ENCODE measurements at regions not wholly inside any gene's neighbourhood (a gene's known extent, or its start where the extent isn't known, plus 50 kb on each side); places are given as distances from the start of the nearest gene placed in this dataset.

DNA sequence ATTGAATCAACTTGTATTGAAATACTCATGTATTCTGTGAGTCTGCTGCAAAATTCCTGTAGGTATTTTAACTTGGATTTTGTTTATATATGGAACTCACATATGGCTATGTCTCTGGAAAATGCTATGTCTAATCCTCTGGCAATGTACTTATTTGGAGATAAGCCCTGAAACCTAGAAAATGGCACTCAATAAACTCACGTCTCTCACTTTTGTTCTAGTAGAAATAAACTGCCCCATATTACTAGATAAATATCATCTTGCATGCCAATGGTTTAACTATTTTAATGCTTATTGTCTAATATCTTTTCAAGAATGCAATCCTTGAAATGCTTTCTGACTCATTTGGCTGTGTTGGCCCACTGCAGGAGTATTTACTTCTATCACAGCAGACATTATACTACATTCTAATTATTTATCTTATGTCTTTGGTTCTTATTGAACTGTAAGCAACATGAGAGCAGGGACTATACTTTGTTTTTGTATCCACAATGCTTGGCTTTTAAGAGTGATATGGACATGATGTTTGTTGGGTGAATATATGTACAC lies 292.2 kb upstream of the RSPO3 start:
- H3K36me3 ChIP-seq = no peaks in the 10 kb centered on the region
- no peak for TF ChIP-seq CTCF (IDR thresholded peaks at IDR 0.05; ENCODE audit: low read depth, low read length)
- no peak overlapping the region for H3K4me3 ChIP-seq
- H3K9me3 ChIP-seq (ENCODE audit: low read depth) = no peaks in the 10 kb centered on the region
- H3K27me3 ChIP-seq = no peaks in the 10 kb centered on the region
- no peak for DNase-seq (ENCODE audit: low read depth in 1 of 2, low spot score in 1 of 2)
- H3K27ac ChIP-seq = no peak overlapping the region
- peaks cover 7% of the 10 kb centered on the region for H3K4me1 ChIP-seq (ENCODE audit: low read depth)

DNA sequence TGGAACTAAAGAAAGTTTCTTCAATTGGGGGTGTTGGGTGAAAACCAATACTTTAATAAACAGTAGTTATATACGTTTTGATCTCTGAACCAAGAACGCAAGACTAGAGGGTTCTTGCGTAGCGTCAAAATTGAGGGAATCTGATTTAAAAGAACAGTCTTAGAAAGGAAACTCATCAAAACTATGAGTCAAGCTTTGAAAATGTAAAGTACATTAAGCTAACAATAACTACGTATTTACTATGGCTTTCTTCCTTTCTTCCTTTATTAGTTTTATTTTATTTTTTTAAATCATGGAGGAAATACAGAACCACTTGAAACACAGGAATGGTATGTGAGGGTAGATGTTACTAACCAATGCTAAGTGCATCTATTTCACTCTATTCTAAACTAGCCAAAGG lies 287.0 kb upstream of the RSPO3 start:
- Histone ChIP-seq H3K4me1 (ENCODE audit: low read depth) (peaks cover 14% of the 10 kb centered on the region), H3K36me3 (no peaks in the 10 kb centered on the region), H3K9me3 (ENCODE audit: low read depth) (no peaks in the 10 kb centered on the region), H3K4me3 (no peak overlapping the region), H3K27me3 (no peaks in the 10 kb centered on the region), H3K27ac (no peak overlapping the region)
- no peak for DNase-seq (ENCODE audit: low read depth in 1 of 2, low spot score in 1 of 2)
- TF ChIP-seq CTCF (IDR thresholded peaks at IDR 0.05; ENCODE audit: low read depth, low read length) = no peak

DNA sequence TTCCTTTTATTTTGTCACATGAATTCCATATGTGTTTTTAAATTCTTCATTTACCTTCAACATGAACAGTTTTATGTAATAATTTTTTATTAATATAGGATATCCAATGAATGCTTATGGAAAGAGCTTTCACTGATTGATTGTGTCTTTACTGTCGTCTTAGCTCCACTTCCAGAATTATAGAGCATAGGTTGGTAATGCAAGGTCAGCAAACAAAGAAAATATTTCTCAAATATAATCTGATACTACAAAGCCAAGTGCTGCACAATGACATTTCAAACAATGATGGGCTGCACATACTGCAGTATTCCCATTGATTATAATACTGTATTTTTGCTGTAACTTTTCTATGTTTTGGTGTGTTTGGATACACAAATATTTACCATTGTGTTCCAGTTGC lies 275.7 kb upstream of the RSPO3 start:
- H3K4me3 ChIP-seq = no peak overlapping the region
- no peak overlapping the region for H3K27ac ChIP-seq
- H3K36me3 ChIP-seq = no peaks in the 10 kb centered on the region
- no peak for DNase-seq (ENCODE audit: low read depth in 1 of 2, low spot score in 1 of 2)
- TF ChIP-seq CTCF (IDR thresholded peaks at IDR 0.05; ENCODE audit: low read depth, low read length) = no peak
- no peaks in the 10 kb centered on the region for H3K9me3 ChIP-seq (ENCODE audit: low read depth)
- H3K27me3 ChIP-seq = no peaks in the 10 kb centered on the region
- H3K4me1 ChIP-seq (ENCODE audit: low read depth) = peaks cover 10% of the 10 kb centered on the region

DNA sequence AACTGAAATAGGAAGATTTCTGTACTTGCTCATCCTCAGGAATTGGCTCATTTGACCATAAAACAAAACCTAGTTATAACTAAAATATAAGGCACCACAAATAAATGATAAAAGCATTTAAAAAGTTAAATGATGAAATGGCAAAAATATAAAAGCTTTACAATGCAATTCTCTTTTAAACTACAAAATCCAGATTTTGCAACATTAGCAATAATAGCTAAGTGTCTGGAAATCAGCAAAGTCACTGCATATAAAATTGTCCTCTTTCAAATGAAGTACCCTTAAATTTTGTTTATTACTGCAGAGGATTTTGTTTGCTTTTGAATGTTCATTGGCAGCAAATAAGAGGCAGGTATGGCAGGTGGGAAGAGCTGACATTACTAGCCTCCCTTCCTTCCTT lies 270.4 kb upstream of the RSPO3 start:
- H3K27me3 ChIP-seq = no peaks in the 10 kb centered on the region
- no peaks in the 10 kb centered on the region for H3K9me3 ChIP-seq (ENCODE audit: low read depth)
- H3K4me3 ChIP-seq = no peak overlapping the region
- no peak for DNase-seq (ENCODE audit: low read depth in 1 of 2, low spot score in 1 of 2)
- H3K27ac ChIP-seq = no peak overlapping the region
- H3K4me1 ChIP-seq (ENCODE audit: low read depth) = no peaks in the 10 kb centered on the region
- no peaks in the 10 kb centered on the region for H3K36me3 ChIP-seq
- TF ChIP-seq CTCF (IDR thresholded peaks at IDR 0.05; ENCODE audit: low read depth, low read length) = no peak

GRCh38 chr6:126867641-126868040 lies 250.8 kb upstream of the RSPO3 start:
- no peaks in the 10 kb centered on the region for H3K9me3 ChIP-seq (ENCODE audit: low read depth)
- no peaks in the 10 kb centered on the region for H3K27me3 ChIP-seq
- H3K4me3 ChIP-seq = no peak overlapping the region
- H3K36me3 ChIP-seq = no peaks in the 10 kb centered on the region
- TF ChIP-seq CTCF (IDR thresholded peaks at IDR 0.05; ENCODE audit: low read depth, low read length) = no peak
- H3K4me1 ChIP-seq (ENCODE audit: low read depth) = peaks cover 17% of the 10 kb centered on the region
- no peak for DNase-seq (ENCODE audit: low read depth in 1 of 2, low spot score in 1 of 2)
- no peak overlapping the region for H3K27ac ChIP-seq

GRCh38 chr6:126873351-126873750 lies 245.1 kb upstream of the RSPO3 start:
- TF ChIP-seq CTCF (IDR thresholded peaks at IDR 0.05; ENCODE audit: low read depth, low read length) = no peak
- DNase-seq (ENCODE audit: low read depth in 1 of 2, low spot score in 1 of 2) = peak in 1 of 2 donors; percentile 10
- H3K9me3 ChIP-seq (ENCODE audit: low read depth) = no peaks in the 10 kb centered on the region

More at GRCh38 chr6:126873351-126873750, 245.1 kb upstream of the RSPO3 start:
- H3K27ac ChIP-seq = no peak overlapping the region
- no peaks in the 10 kb centered on the region for H3K27me3 ChIP-seq
- no peak overlapping the region for H3K4me3 ChIP-seq
- no peaks in the 10 kb centered on the region for H3K36me3 ChIP-seq
- H3K4me1 ChIP-seq (ENCODE audit: low read depth) = peaks cover 10% of the 10 kb centered on the region

Data from cardiac muscle cell (in vitro differentiated cells and primary cell).